ENCODE measurements at regions not wholly inside any gene's neighbourhood (a gene's known extent, or its start where the extent isn't known, plus 50 kb on each side); places are given as distances from the start of the nearest gene placed in this dataset.

- peak overlapping the region in 1 of 2 donors; percentile 52 for H3K4me3 Mint-ChIP-seq
- H3K9me3 Mint-ChIP-seq = peaks cover 4 to 13% (median 6%) of the 10 kb centered on the region in 7 donors
Measured at GRCh38 chr10:29209830-29210229, 79.0 kb upstream of the LYZL1 start.

GRCh38 chr10:29210266-29210868 is 78.5 kb upstream of the LYZL1 start:
- Histone ChIP-seq H3K36me3 (replicated peaks in 1 of 2; ENCODE audit: control insufficient read depth in 1 of 2, insufficient read depth in 2 of 2, low read length in 2 of 2) (no peaks in the 10 kb centered on the region), H3K4me2 (replicated peaks; ENCODE audit: extremely low read depth, low read length, poor library complexity, severe bottlenecking) (no peak overlapping the region), H3K4me3 (replicated peaks in 1 of 3; ENCODE audit: low read depth in 2 of 3, low read length in 3 of 3) (no peak overlapping the region), H2AFZ (ENCODE audit: insufficient read depth, low read depth, low read length, poor library complexity, severe bottlenecking) (no peak overlapping the region), H3K4me1 (ENCODE audit: control insufficient read depth in 1 of 2, insufficient read depth in 2 of 2, low read length in 2 of 2) (no peaks in the 10 kb centered on the region), H3K27ac (ENCODE audit: low read depth in 1 of 2, low read length in 2 of 2) (no peak overlapping the region), H3K79me2 (ENCODE audit: insufficient read depth, low read length) (no peaks in the 10 kb centered on the region), H3K9me3 (replicated peaks in 1 of 2; ENCODE audit: control insufficient read depth in 1 of 2, insufficient read depth in 1 of 2, low read length in 2 of 2) (peaks cover 0 to 4% of the 10 kb centered on the region in 2 donors), H4K20me1 (ENCODE audit: insufficient read depth, low read length) (no peaks in the 10 kb centered on the region), H3K27me3 (ENCODE audit: control insufficient read depth in 2 of 2, insufficient read depth in 2 of 2, low read length in 2 of 2) (no peaks in the 10 kb centered on the region), H3K9ac (ENCODE audit: insufficient read depth, low read length, poor library complexity, severe bottlenecking) (no peak overlapping the region)
- Mint-ChIP-seq H3K27me3 (ENCODE audit: low read depth in 3 of 3) (peaks cover 4 to 20% (median 8%) of the 10 kb centered on the region in 3 donors), H3K4me1 (no peaks in the 10 kb centered on the region), H3K27ac (no peak overlapping the region), H3K4me3 (no peak overlapping the region), H3K9me3 (peaks cover 4 to 17% (median 7%) of the 10 kb centered on the region in 7 donors), H3K36me3 (no peaks in the 10 kb centered on the region)
- TF ChIP-seq, protein P1, sequence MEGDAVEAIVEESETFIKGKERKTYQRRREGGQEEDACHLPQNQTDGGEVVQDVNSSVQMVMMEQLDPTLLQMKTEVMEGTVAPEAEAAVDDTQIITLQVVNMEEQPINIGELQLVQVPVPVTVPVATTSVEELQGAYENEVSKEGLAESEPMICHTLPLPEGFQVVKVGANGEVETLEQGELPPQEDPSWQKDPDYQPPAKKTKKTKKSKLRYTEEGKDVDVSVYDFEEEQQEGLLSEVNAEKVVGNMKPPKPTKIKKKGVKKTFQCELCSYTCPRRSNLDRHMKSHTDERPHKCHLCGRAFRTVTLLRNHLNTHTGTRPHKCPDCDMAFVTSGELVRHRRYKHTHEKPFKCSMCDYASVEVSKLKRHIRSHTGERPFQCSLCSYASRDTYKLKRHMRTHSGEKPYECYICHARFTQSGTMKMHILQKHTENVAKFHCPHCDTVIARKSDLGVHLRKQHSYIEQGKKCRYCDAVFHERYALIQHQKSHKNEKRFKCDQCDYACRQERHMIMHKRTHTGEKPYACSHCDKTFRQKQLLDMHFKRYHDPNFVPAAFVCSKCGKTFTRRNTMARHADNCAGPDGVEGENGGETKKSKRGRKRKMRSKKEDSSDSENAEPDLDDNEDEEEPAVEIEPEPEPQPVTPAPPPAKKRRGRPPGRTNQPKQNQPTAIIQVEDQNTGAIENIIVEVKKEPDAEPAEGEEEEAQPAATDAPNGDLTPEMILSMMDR (IDR thresholded peaks at IDR 0.05) = no peak
- no CpG with 5 or more reads among the region's 2 CpGs for WGBS (ENCODE audit: insufficient coverage)
- intact Hi-C loops (cut with micrococcal nuclease) = no loop called here
- DNase-seq = no peak

More at GRCh38 chr10:29209830-29210229, 79.0 kb upstream of the LYZL1 start:
- H3K9me3 ChIP-seq (replicated peaks in 1 of 2; ENCODE audit: control insufficient read depth in 1 of 2, insufficient read depth in 1 of 2, low read length in 2 of 2) = peaks cover 0 to 4% of the 10 kb centered on the region in 2 donors
- peaks cover 6 to 25% (median 8%) of the 10 kb centered on the region in 3 donors for H3K27me3 Mint-ChIP-seq (ENCODE audit: low read depth in 3 of 3)
- TF ChIP-seq, protein P1 (IDR thresholded peaks at IDR 0.05) = no peak
- no peaks in the 10 kb centered on the region for H3K27me3 ChIP-seq (ENCODE audit: control insufficient read depth in 2 of 2, insufficient read depth in 2 of 2, low read length in 2 of 2)
- no peaks in the 10 kb centered on the region for H3K36me3 Mint-ChIP-seq
- H3K36me3 ChIP-seq (replicated peaks in 1 of 2; ENCODE audit: control insufficient read depth in 1 of 2, insufficient read depth in 2 of 2, low read length in 2 of 2) = no peaks in the 10 kb centered on the region
- H3K4me2 ChIP-seq (replicated peaks; ENCODE audit: extremely low read depth, low read length, poor library complexity, severe bottlenecking) = no peak overlapping the region
- H3K27ac Mint-ChIP-seq = no peak overlapping the region
- no peak overlapping the region for H2AFZ ChIP-seq (ENCODE audit: insufficient read depth, low read depth, low read length, poor library complexity, severe bottlenecking)
- no peak overlapping the region for H3K4me3 ChIP-seq (replicated peaks in 1 of 3; ENCODE audit: low read depth in 2 of 3, low read length in 3 of 3)
- no peaks in the 10 kb centered on the region for H3K79me2 ChIP-seq (ENCODE audit: insufficient read depth, low read length)
- H3K4me1 ChIP-seq (ENCODE audit: control insufficient read depth in 1 of 2, insufficient read depth in 2 of 2, low read length in 2 of 2) = no peaks in the 10 kb centered on the region
- no peaks in the 10 kb centered on the region for H4K20me1 ChIP-seq (ENCODE audit: insufficient read depth, low read length)
- H3K4me1 Mint-ChIP-seq = no peaks in the 10 kb centered on the region
- H3K9ac ChIP-seq (ENCODE audit: insufficient read depth, low read length, poor library complexity, severe bottlenecking) = no peak overlapping the region
- intact Hi-C loops (cut with micrococcal nuclease) = no loop called here
- DNase-seq = no peak
- H3K27ac ChIP-seq (ENCODE audit: low read depth in 1 of 2, low read length in 2 of 2) = no peak overlapping the region
